Amniotic epithelial cell (primary cell): ENCODE measurements at regions not wholly inside any gene's neighbourhood (a gene's known extent, or its start where the extent isn't known, plus 50 kb on each side); places are given as distances from the start of the nearest gene placed in this dataset.
"Not testable (repeated sequence)": the region's sequence is repeated elsewhere in the genome, so short reads cannot be mapped to it uniquely, and the experiment has no call there.

Experiments used
- DNase-seq: peaks from one replicate; pipeline ENCODE4 v3.0.0-alpha.2; 2010; ENCODE audit warnings: low read depth

DNA sequence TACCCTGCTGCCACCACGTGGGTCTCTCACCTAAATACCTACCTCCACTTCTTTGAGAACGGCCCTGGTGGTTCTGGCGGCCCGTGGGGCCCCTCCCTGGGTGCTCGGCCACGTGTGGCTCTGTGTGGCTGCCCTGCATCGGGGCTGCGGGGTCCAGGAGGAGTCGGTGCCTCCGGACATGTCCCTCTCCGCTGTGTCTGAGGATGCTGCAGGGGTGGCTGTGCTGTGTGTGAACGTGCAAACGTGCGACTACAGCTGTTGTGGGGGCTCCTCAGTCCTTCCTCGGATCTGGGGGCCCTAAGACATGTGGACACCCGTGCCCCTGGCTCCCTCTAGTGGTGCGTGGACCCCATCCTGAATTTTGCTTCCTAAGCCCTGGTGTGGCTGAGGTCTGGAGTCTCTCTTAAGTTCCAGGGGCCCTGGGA, 691.8 kb downstream of the QKI start:
- no peak for DNase-seq

DNA sequence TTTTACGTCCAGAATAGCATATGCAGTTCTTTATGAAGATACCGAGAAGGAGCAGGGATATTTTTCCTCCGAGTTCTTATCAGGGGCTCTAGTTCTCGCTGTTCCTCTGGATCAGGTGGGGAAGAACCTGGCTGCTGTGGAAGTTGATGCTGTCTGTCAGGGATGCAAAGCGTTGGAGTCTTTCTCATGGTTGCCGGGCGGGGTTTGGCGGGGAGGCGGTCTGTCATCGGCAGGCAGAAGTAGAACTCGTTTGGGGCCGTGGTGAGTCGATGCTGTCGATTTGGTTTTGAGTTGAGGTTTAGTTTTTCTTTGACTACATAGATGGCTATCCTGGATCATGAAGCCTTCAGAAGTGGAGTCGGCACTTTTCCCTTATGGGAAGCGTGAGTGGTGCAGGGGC, 691.2 kb downstream of the QKI start:
- no peak for DNase-seq

DNA sequence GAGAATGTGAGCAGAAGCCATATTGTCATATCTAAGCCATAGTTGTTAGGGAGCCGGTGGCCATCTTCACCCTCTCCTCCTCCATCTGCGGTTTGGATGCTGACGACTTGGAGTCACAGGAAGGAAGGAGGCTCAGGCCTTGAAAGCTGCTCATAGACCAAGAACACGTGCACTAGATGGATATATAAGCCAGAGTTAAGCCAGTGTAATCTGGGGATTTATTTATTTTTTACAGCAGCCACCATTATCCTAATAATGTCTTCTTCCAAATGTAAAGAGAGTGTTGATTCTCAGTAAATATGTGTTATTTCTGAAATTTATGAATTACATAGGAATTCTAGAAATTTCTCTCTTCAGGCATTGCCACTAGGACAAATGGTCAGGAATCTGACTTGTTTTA, 689.9 kb downstream of the QKI start:
- DNase-seq: no peak

DNA sequence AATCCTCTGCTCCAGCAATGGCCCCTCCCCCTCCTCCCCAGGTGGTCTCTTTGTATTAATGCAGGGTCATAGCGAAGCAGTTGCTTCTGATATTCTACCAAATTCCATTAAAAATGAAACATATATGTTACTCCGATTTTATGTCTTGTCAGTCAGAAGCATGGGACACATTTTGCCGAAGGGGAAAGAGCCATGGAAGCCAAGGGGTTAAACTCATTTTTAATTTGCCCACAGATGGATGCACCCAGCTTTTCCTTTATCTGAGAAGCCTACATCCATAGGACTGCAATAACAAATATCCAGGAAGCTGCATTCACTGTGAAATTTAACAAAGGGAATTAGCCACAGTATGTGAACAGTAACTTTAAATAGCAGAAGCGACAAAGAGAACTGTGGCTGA, 688.2 kb downstream of the QKI start:
- no peak for DNase-seq

DNA sequence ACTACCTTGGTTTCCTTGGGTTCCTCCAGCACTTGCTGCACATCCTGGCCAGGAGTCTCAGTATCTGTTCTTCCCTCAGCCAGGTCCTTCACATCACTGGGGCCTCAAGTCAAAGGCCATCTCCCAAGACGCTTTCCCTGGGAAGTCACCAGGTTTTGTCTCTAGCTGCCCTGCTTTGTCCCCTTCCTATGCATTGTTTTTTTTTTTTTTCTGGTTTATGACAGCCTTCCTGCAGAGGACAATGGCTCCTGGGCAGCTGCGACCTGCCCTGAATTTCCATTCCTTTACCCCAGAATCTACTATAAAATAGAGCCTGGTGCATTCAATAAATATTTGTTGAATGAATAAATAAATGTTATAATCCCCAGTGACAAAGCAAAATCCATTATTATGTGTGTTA, 687.3 kb downstream of the QKI start:
- DNase-seq: no peak

DNA sequence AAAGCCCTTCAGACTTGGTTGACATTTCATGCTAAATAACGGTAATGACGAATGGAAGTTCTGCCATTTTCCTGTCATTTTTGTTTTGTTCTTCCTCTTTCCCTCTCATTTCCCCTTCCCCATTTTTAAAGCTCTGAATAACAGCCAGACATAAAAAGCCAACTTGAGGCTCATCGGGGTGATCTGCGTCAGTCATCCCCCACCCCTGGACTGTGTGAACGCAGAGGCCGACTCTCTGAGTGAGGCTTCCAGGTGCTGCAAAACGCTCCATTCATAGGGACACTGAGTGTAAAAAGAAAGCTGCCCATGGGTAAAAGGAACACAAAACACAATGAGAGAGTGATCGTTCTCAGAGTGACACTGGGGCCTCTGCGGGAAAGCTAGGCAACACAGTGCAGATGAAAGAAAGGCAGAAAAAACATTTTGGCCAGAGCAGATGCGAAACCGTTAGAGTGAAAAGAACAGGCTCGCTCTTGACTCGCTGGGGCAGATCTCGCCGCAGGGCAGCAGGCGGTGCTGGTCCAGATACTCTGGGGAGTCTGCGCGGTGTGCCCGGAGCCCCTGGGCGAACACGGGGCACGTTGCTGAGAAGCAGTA, 684.8 kb downstream of the QKI start:
- no peak for DNase-seq

DNA sequence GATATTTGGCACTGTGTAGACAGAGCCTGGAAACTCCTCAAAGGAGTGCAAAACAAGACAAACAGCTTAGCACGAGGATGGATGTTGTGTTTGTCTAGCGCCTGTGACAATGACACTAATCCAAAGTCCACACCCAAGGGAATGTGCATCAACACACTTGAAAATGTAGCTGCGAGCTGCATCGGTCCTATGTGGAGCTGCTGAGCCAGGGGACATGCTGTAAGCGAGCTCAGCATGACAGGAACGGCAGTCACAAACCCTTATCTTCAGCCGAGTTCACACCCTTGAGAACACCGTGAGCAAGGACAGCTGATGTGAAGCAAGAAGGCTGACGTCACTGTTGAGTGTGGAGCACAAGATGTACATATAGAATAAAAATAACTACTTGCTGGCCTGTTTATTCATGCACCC, 684.3 kb downstream of the QKI start:
- DNase-seq: no peak

DNA sequence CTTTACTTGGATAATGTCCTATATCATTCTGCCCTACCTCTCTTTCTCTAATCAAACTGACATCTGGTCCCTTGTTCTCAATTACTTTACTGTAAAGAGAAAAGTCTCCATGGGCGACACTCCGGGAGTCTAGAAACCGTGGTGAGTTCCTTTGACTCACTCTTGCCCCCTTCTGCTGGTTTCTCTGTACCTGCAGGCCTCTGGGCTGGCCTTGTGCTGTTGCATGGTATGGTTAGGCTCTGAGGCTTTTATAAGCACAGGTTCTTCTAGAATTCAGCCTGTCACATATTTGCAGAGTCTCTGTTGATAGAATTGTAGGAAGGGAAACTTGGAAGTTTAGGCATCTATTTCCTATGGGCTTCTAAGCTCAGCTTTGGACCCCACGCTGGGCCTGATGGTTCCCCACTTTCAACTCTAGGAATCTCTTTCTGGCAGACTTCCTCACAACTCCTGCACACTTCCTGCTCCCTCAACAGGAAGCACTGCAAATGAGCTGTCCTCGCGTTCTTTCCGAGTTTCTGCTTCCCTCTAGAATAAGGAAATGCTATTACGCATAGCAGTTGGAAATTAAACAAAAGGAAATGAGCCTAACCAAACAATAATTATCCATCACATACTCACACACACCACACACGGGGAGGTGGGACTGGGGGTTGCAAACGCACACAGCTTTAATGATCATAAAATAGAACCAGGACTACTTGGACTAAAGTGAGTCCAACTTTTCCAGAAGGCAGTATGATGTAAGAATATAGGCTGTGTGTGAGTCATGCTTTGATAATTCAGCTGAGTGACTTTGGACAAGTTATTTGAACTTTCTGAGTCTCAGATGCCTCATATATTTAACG, 683.3 kb downstream of the QKI start:
- DNase-seq: no peak

DNA sequence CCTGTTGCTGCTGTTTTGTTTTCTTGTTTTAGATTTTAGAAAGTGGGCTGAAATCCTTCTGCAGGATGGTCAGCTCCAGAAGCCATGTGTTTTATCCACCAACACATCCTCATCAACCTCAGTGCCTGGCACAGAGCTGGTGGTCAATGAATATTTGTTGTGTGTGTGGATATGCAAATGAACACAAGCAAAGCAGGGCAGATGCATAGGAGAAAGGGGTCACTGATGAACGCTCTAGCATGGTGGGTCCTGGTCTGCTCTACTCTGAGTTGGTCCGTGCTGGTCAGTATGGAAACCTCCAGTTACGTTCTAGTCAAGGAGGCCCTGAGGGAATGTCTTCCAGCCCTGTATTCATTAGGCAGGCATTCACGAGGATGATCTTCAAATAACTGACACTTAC, 682.5 kb downstream of the QKI start:
- no peak for DNase-seq

DNA sequence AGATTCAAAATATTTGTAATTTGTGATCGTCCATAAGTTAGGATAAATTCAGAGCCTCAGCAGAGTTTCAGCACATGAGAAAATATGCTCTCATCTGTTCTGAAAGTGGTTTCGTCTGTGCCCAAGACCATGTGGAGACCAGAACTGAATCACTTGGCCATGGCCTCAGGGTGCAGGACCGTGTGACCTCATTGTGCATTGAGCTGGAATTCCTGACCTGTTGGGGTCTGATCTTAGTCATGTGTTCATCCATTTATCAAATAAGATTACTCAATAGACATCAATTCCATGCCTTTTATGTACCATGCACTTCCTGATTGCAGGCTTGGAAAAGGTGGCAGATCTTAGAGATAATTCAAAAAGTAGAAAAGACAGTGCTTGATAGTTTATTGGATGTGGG, 680.5 kb downstream of the QKI start:
- no peak for DNase-seq

DNA sequence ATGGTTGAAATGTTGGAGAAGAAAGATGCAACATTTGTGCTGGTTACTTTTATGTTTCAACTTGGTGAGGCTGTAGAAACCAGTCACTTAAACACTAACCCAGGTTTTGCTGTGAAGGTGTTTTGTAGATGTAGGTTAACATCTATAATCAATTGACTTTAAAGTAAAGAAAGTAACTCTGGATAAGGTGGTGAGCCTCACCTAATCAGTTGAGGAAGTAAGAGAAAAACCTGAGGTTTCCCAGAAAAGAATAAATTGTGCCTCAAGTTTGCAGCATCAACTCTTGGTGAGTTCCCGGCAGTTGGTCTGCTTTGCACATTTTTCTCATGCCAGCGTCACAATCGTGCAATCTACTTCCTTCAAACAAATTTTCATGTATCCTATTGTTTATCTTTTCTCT, 673.4 kb downstream of the QKI start:
- DNase-seq: no peak

DNA sequence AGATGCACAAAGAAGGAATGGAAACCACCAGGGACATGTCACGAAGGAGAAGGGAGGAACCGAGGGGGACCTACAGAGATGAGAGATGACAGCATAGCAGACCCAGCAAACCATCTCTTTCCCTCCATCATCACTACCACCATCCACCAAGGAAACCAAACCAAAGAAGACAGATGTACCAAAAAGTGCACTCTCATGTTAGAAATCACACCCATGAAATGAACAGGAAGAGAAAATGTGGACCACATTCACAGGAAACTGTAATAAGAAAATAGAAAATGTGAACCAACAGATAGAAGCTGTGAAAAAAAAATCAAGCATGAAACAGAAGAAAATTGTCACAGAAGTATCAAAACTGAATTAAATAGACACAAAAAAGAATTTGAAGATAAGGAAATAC, 672.7 kb downstream of the QKI start:
- no peak for DNase-seq

DNA sequence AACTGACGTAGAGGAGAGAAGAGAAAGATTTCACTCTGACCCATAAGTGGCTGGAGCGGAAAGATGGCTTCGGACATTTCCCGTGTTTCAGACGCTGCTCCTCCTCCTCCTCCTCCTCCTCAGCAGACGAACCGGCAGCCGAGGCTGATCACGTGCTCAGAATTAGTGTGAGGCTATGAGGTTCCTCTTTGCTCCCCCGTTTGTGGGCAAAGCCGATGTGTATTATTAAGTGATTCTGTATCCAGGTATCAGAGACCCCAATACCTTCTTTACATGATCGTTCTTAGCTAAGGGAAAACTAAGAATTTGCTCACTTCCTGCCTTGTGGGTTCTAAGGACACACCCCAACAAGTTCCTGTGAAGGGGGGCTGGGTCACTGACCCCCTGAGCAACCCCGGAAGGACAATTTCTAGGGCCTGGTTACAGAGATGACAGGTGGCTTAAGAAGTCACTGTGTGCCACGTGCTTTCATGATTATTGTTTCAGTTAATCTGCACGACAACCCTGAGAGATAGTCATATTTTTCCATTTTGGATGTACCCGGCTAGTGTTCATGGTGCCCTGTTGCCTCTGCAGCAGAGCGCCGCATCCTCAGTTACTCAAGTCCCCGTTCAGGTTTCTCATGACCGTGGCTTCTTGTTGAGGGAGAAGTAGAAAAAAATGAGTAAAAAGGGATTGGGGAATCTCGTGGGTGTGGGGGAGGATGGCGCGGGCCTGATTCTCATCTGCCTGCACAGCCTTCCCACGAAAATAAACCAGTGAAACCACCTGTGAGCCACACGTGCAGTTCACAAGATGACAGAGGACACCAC, 671.8 kb downstream of the QKI start:
- no peak for DNase-seq

DNA sequence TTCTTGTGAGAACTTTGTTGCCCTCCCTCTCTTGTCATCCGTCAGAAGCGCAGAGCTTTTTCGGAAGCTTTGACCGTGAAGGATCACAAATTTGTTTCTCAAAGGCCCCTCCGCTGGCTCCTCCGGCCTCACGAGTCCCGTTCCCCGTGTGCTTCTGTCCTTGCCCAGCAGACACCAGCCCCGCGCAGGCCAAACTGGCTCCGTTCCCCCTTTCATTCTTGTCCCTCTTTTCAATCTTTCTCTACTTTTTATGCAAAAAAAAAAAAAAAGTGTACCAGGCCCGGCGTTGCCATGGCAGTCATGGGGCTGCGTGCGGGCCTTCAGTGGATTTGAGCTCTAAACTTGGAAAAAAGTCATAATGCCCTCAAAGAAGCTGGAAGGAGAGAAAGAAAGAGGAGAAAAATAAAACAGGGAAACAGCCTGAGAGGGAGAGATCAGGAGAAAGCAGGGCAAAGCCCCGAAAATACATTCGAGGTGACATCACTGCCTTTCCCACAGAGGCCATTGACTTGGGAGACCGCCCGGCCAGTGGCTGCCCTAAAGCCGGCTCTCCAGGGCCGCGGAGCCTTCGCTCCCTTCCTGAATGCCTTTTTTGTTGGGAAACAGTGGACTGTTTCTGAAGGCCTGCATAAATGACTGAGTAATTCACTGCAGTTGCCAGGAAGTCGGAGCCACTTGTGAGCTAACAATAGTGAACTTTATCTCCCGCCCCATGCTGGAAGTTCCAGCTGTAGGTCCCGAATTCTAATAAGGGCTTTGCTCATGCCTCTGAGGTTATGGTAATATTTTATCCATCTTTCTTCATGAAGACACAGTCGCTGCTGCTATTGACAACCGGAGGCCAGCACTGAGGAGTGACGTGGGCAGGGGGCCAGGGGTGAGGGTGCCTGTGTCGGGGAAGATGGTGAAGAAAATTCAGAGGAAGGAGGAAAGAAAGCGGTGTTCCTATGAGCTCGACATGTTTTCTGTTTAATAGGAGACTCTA, 670.9 kb downstream of the QKI start:
- no peak for DNase-seq

DNA sequence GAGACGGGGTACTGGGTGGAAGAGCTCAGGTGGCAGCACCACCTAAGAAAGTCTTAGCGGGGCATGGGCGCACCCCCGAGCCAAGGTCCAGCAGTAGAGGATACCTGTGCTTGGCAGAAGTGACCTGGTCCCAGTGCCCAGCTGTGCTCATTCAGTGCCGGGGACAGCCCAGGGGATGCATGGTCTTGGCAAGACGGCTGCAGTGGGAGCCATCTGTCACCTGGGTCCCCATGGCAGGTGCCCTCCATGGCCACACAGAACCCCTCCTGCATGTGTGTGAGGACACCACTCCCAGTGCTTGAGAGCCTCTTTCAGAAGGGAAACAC, 664.7 kb downstream of the QKI start:
- DNase-seq: no peak

DNA sequence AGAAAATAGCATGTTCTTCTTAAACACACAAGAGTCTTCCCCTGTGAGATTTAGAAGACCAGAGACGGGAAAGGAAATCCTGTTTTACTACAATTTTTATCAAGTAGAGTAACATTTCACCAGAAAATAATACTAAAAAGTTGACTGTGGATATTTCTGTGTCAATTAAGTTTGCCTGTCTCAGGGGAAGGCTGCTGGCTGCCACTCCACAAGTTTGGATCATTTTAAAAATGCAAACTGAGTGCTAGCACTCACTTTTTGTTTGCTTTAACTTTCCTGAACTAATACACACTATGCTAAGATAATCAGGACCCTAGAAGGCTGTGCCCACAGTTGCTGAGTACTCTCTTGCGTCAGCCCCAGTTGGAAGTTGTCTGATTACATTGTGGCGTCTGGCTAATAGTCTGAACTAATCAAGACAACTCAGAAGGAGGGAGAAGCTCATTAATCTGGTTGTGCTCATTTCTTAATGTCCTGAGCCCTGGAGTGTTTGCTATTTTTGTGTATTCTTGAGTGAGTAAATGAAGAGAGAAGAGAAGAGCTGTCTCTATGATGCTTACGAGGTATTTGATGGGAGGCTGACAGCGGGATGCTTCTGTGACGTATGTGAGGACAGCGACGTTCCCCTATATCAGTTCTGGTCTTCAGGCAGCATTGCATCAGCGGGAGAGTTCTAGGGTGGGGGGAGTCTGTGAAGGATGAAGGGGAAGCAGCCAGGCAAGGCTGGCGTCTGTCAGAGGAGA, 664.2 kb downstream of the QKI start:
- DNase-seq: no peak

DNA sequence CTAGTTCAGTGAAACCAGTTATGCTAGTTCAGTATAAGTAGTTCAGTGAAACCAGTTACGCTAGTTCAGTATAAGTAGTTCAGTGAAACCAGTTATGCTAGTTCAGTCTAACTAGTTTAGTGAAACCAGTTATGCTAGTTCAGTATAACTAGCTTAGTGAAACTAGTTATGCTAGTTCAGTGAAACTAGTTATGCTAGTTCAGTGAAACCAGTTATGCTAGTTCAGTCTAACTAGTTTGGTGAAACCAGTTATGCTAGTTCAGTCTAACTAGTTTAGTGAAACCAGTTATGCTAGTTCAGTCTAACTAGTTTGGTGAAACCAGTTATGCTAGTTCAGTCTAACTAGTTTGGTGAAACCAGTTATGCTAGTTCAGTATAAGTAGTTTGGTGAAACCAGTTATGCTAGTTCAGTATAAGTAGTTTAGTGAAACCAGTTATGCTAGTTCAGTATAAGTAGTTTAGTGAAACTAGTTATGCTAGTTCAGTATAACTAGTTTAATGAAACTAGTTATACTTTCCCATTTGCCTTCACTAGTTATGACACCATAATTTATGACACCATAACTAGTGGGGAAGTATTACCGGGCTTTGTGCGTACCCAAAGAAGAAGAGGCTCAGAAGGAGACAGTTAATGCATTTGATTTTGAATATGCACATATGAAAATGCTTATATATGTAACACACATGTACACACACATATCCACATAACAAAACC, 662.5 kb downstream of the QKI start:
- not testable (repeated sequence) for DNase-seq

DNA sequence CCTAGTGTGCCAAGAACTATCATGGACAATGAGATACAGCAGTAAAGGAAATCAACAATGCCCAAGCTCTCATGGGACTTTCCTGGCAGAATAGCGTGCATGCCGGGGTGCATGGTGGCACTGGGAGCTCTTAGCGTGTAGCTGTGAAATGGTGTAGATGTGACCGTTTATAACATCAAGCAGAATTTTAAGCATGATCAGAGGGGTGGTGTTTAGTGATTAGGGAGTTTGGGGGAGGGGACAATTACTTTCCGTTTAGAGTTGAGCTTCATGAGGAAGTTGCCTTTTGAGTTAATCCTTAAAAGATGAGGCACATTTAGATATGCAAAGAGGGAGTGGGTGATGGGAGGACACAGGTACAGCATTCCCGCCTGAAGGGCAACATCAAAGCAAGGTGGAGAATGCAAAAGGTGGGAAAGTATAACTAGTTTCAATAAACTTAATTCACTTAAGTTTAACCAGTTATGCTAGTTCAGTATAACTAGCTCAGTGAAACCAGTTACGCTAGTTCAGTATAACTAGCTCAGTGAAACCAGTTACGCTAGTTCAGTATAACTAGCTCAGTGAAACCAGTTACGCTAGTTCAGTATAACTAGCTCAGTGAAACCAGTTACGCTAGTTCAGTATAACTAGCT, 661.6 kb downstream of the QKI start:
- DNase-seq: no peak

DNA sequence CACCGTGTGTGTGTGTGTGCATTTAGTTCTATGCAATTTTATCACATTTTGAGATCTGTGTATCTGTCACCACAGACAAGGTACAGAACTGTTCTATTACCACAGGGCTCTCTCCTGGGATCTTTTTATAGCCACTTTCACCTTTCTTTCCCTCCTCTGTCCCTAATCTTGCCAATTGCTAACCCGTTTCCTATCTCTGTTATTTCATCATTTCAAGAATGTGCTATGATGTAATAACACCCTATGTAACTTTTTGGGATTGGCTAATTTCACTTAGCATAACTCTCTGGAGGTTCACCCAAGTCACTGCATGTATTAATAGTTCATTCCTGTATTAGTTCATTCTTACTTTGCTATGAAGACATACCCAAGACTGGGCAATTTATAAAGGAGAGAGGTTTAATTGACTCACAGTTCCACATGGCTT, 657.7 kb downstream of the QKI start:
- DNase-seq: no peak

DNA sequence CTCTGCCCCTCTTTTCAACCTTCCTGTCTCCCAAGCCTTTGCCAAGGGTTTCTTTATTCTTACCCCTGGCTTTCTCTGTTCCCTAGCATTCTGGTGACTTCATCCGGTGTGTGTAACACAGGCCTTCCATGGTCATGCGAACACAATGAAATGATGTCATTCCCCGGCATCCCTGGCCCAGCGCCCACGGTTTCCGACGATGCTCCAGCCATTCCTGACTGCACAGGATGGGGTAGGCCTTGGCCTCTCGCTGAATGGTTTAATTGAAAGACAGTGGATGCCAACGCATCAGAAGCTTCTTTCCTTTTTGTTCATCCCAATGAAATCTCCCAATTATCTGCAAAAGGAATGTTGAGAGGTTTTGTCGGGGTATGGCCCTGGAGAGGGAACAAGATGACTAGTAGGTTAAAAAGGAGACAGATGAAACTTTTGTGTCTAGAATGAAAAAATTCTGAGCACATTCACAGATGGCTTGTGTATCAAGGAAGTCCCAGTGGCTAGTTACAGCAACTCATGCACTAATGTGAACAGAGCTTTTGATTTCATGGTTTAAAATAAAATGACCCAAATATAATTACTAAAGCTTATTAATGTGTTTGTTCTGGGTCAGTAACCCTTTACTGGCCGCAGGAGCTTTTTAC, 655.0 kb downstream of the QKI start:
- DNase-seq: no peak
